ENCODE measurements at regions not wholly inside any gene's neighbourhood (a gene's known extent, or its start where the extent isn't known, plus 50 kb on each side); places are given as distances from the start of the nearest gene placed in this dataset.

DNA sequence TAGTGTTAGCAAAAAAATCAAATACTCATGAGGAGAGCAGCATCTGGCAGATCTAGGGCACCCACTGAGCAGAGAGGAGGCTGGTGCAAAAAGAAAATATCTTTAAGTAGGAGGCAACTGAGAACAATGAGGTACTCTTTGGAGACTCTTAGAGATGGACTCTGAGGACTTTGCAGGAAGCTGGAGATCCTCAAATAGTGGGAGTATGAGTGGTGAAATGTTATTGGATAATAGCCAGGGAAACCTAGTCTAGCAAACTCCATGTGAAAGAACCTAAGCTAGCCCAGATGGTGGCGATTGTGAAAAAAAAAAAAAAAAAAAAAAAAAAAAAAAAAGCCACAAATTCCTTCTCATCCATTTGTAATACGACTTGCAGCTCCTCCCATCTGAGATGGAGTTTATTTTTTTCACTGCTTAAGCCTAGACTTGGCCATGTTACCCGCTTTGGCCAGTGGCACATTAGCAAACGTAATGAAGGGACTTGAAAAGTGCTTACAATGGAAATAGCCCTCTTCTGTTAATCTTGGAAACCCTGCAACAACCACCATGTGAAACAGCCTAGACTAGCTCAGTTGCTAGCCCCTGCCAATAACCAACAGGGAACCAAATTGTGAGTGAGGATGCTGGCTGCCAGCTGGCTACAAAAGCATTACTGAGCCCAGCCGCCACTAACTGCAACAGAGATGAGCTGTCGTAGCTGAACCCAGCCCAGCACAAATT is 476.2 kb downstream of the KLF12 start:
- TF ChIP-seq EZH2 (IDR thresholded peaks at IDR 0.05; ENCODE audit: low read length, unreplicated experiment) (no peak), EZH2phosphoT487 (IDR thresholded peaks at IDR 0.05; ENCODE audit: borderline replicate concordance, low read length) (no peak)
- TF ChIP-seq, protein P1, sequence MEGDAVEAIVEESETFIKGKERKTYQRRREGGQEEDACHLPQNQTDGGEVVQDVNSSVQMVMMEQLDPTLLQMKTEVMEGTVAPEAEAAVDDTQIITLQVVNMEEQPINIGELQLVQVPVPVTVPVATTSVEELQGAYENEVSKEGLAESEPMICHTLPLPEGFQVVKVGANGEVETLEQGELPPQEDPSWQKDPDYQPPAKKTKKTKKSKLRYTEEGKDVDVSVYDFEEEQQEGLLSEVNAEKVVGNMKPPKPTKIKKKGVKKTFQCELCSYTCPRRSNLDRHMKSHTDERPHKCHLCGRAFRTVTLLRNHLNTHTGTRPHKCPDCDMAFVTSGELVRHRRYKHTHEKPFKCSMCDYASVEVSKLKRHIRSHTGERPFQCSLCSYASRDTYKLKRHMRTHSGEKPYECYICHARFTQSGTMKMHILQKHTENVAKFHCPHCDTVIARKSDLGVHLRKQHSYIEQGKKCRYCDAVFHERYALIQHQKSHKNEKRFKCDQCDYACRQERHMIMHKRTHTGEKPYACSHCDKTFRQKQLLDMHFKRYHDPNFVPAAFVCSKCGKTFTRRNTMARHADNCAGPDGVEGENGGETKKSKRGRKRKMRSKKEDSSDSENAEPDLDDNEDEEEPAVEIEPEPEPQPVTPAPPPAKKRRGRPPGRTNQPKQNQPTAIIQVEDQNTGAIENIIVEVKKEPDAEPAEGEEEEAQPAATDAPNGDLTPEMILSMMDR (conservative IDR thresholded peaks at IDR 0.05; ENCODE audit: low read depth, low read length): no peak

Data from PC-3 (cell line).